ENCODE measurements at regions not wholly inside any gene's neighbourhood (a gene's known extent, or its start where the extent isn't known, plus 50 kb on each side); places are given as distances from the start of the nearest gene placed in this dataset.

GRCh38 chr6:170110201-170111140 lies 180.4 kb downstream of the DLL1 start:
- H3K9me3 ChIP-seq (ENCODE audit: control insufficient read depth in 2 of 2, insufficient read depth in 1 of 2, low read depth in 1 of 2, low read length in 1 of 2), result no peaks in the 10 kb centered on the region
- no peaks in the 10 kb centered on the region for H3K4me1 ChIP-seq (ENCODE audit: control insufficient read depth in 3 of 3, insufficient read depth in 2 of 3, low read depth in 1 of 3, low read length in 2 of 3)
- H3K4me3 ChIP-seq (ENCODE audit: low read depth in 1 of 3, low read length in 3 of 3), result no peak overlapping the region
- no peak overlapping the region for H3K27ac ChIP-seq (ENCODE audit: low read depth in 1 of 3, low read length in 2 of 3)
- no peaks in the 10 kb centered on the region for H3K36me3 ChIP-seq (ENCODE audit: control insufficient read depth in 3 of 3, insufficient read depth in 2 of 3, low read depth in 1 of 3, low read length in 3 of 3)
- FAIRE-seq (no peak), DNase-seq (no peak)
- 70 to 81% (median 79%) methylated on average over 41 to 44 of the region's 44 CpGs for WGBS, 3 donors
- no peaks in the 10 kb centered on the region for H3K27me3 ChIP-seq (ENCODE audit: control insufficient read depth in 3 of 3, insufficient read depth in 3 of 3, low read length in 3 of 3)

- Histone ChIP-seq H3K27me3 (ENCODE audit: control insufficient read depth in 3 of 3, insufficient read depth in 3 of 3, low read length in 3 of 3) (no peaks in the 10 kb centered on the region), H3K4me3 (ENCODE audit: low read depth in 1 of 3, low read length in 3 of 3) (no peak overlapping the region), H3K4me1 (ENCODE audit: control insufficient read depth in 3 of 3, insufficient read depth in 2 of 3, low read depth in 1 of 3, low read length in 2 of 3) (no peaks in the 10 kb centered on the region), H3K36me3 (ENCODE audit: control insufficient read depth in 3 of 3, insufficient read depth in 2 of 3, low read depth in 1 of 3, low read length in 3 of 3) (no peaks in the 10 kb centered on the region), H3K27ac (ENCODE audit: low read depth in 1 of 3, low read length in 2 of 3) (no peak overlapping the region), H3K9me3 (ENCODE audit: control insufficient read depth in 2 of 2, insufficient read depth in 1 of 2, low read depth in 1 of 2, low read length in 1 of 2) (no peaks in the 10 kb centered on the region)
- WGBS, 3 donors, result 87 to 89% (median 89%) methylated on average over 15 of the region's 15 CpGs
- DNase-seq (no peak), FAIRE-seq (no peak)
Observed at GRCh38 chr6:170108890-170109587, 181.8 kb downstream of the DLL1 start.

GRCh38 chr6:170108456-170108855 lies 182.4 kb downstream of the DLL1 start:
- WGBS, 3 donors, result 90 to 92% (median 90%) methylated on average over 9 of the region's 9 CpGs

GRCh38 chr6:170107606-170108222 lies 183.2 kb downstream of the DLL1 start:
- Histone ChIP-seq H3K4me3 (ENCODE audit: low read depth in 1 of 3, low read length in 3 of 3) (no peak overlapping the region), H3K27ac (ENCODE audit: low read depth in 1 of 3, low read length in 2 of 3) (no peak overlapping the region), H3K9me3 (ENCODE audit: control insufficient read depth in 2 of 2, insufficient read depth in 1 of 2, low read depth in 1 of 2, low read length in 1 of 2) (no peaks in the 10 kb centered on the region), H3K36me3 (ENCODE audit: control insufficient read depth in 3 of 3, insufficient read depth in 2 of 3, low read depth in 1 of 3, low read length in 3 of 3) (no peaks in the 10 kb centered on the region), H3K27me3 (ENCODE audit: control insufficient read depth in 3 of 3, insufficient read depth in 3 of 3, low read length in 3 of 3) (no peaks in the 10 kb centered on the region), H3K4me1 (ENCODE audit: control insufficient read depth in 3 of 3, insufficient read depth in 2 of 3, low read depth in 1 of 3, low read length in 2 of 3) (no peaks in the 10 kb centered on the region)
- WGBS, 3 donors, result 75 to 90% (median 83%) methylated on average over 13 of the region's 13 CpGs
- no peak for FAIRE-seq
- DNase-seq, result no peak

More at GRCh38 chr6:170108456-170108855, 182.4 kb downstream of the DLL1 start:
- Histone ChIP-seq H3K36me3 (ENCODE audit: control insufficient read depth in 3 of 3, insufficient read depth in 2 of 3, low read depth in 1 of 3, low read length in 3 of 3) (no peaks in the 10 kb centered on the region), H3K9me3 (ENCODE audit: control insufficient read depth in 2 of 2, insufficient read depth in 1 of 2, low read depth in 1 of 2, low read length in 1 of 2) (no peaks in the 10 kb centered on the region), H3K27me3 (ENCODE audit: control insufficient read depth in 3 of 3, insufficient read depth in 3 of 3, low read length in 3 of 3) (no peaks in the 10 kb centered on the region), H3K4me3 (ENCODE audit: low read depth in 1 of 3, low read length in 3 of 3) (no peak overlapping the region), H3K4me1 (ENCODE audit: control insufficient read depth in 3 of 3, insufficient read depth in 2 of 3, low read depth in 1 of 3, low read length in 2 of 3) (no peaks in the 10 kb centered on the region), H3K27ac (ENCODE audit: low read depth in 1 of 3, low read length in 2 of 3) (no peak overlapping the region)
- DNase-seq, result no peak
- FAIRE-seq, result no peak

- Histone ChIP-seq H3K36me3 (ENCODE audit: control insufficient read depth in 3 of 3, insufficient read depth in 2 of 3, low read depth in 1 of 3, low read length in 3 of 3) (no peaks in the 10 kb centered on the region), H3K27me3 (ENCODE audit: control insufficient read depth in 3 of 3, insufficient read depth in 3 of 3, low read length in 3 of 3) (no peaks in the 10 kb centered on the region), H3K4me1 (ENCODE audit: control insufficient read depth in 3 of 3, insufficient read depth in 2 of 3, low read depth in 1 of 3, low read length in 2 of 3) (no peaks in the 10 kb centered on the region), H3K27ac (ENCODE audit: low read depth in 1 of 3, low read length in 2 of 3) (no peak overlapping the region), H3K9me3 (ENCODE audit: control insufficient read depth in 2 of 2, insufficient read depth in 1 of 2, low read depth in 1 of 2, low read length in 1 of 2) (no peaks in the 10 kb centered on the region), H3K4me3 (ENCODE audit: low read depth in 1 of 3, low read length in 3 of 3) (no peak overlapping the region)
- 77 to 79% (median 79%) methylated on average over 14 of the region's 14 CpGs for WGBS, 3 donors
- FAIRE-seq, result no peak
- DNase-seq, result no peak
Observed at GRCh38 chr6:170106906-170107525, 183.9 kb downstream of the DLL1 start.

- no peaks in the 10 kb centered on the region for H3K36me3 ChIP-seq (ENCODE audit: control insufficient read depth in 3 of 3, insufficient read depth in 2 of 3, low read depth in 1 of 3, low read length in 3 of 3)
- no peak overlapping the region for H3K27ac ChIP-seq (ENCODE audit: low read depth in 1 of 3, low read length in 2 of 3)
- no peaks in the 10 kb centered on the region for H3K4me1 ChIP-seq (ENCODE audit: control insufficient read depth in 3 of 3, insufficient read depth in 2 of 3, low read depth in 1 of 3, low read length in 2 of 3)
- DNase-seq (no peak), FAIRE-seq (no peak)
- no peaks in the 10 kb centered on the region for H3K9me3 ChIP-seq (ENCODE audit: control insufficient read depth in 2 of 2, insufficient read depth in 1 of 2, low read depth in 1 of 2, low read length in 1 of 2)
- H3K4me3 ChIP-seq (ENCODE audit: low read depth in 1 of 3, low read length in 3 of 3), result no peak overlapping the region
- no peaks in the 10 kb centered on the region for H3K27me3 ChIP-seq (ENCODE audit: control insufficient read depth in 3 of 3, insufficient read depth in 3 of 3, low read length in 3 of 3)
- 82 to 86% (median 86%) methylated on average over 30 of the region's 30 CpGs for WGBS, 3 donors
Observed at GRCh38 chr6:170102582-170103481, 188.0 kb downstream of the DLL1 start.

- H3K27ac ChIP-seq (ENCODE audit: low read depth in 1 of 3, low read length in 2 of 3), result no peak overlapping the region
- no peak for DNase-seq
- no peak for FAIRE-seq
- no peaks in the 10 kb centered on the region for H3K36me3 ChIP-seq (ENCODE audit: control insufficient read depth in 3 of 3, insufficient read depth in 2 of 3, low read depth in 1 of 3, low read length in 3 of 3)
- no peaks in the 10 kb centered on the region for H3K9me3 ChIP-seq (ENCODE audit: control insufficient read depth in 2 of 2, insufficient read depth in 1 of 2, low read depth in 1 of 2, low read length in 1 of 2)
- WGBS, 3 donors, result 73 to 82% (median 75%) methylated on average over 7 of the region's 7 CpGs
- no peaks in the 10 kb centered on the region for H3K4me1 ChIP-seq (ENCODE audit: control insufficient read depth in 3 of 3, insufficient read depth in 2 of 3, low read depth in 1 of 3, low read length in 2 of 3)
- H3K27me3 ChIP-seq (ENCODE audit: control insufficient read depth in 3 of 3, insufficient read depth in 3 of 3, low read length in 3 of 3), result no peaks in the 10 kb centered on the region
- no peak overlapping the region for H3K4me3 ChIP-seq (ENCODE audit: low read depth in 1 of 3, low read length in 3 of 3)
Observed at GRCh38 chr6:170102038-170102437, 188.8 kb downstream of the DLL1 start.

All from small intestine (tissue), 7 donors.